DOHH2 (cell line): ENCODE measurements at regions not wholly inside any gene's neighbourhood (a gene's known extent, or its start where the extent isn't known, plus 50 kb on each side); places are given as distances from the start of the nearest gene placed in this dataset.

Source experiments
- H3F3A ChIP-seq: fragments of 200-600 bp; sonication (generic), shearing (Covaris generic); 2 replicates; pipeline ENCODE4 v1.6.0; 2016; ENCODE audit warnings: antibody characterized with exemption, mild to moderate bottlenecking; ENCODE audit not compliant: control insufficient read depth, insufficient read depth
- H3K27ac ChIP-seq: fragments of 200-600 bp; sonication (generic); 2 replicates; pipeline ENCODE4 v1.5.1; 2014; ENCODE audit warnings: low read depth, mild to moderate bottlenecking, low read length, moderate library complexity
- H3K27me3 ChIP-seq: fragments of 200-600 bp; sonication (generic); 2 replicates; pipeline ENCODE4 v1.6.1; 2014; ENCODE audit warnings: mild to moderate bottlenecking, low read length, mixed read lengths; ENCODE audit not compliant: control insufficient read depth
- H3K36me3 ChIP-seq: fragments of 200-600 bp; sonication (generic); 2 replicates; pipeline ENCODE4 v1.6.1; 2014; ENCODE audit warnings: mild to moderate bottlenecking, low read length, moderate library complexity, mixed read lengths; ENCODE audit not compliant: control insufficient read depth
- H3K4me1 ChIP-seq: fragments of 200-600 bp; sonication (generic); 2 replicates; pipeline ENCODE4 v1.6.1; 2014; ENCODE audit warnings: mild to moderate bottlenecking, low read length, mixed read lengths; ENCODE audit not compliant: control insufficient read depth
- H3K4me2 ChIP-seq: fragments of 200-600 bp; sonication (generic); 2 replicates; pipeline ENCODE4 v1.6.0; 2014; ENCODE audit warnings: mild to moderate bottlenecking, low read length, moderate library complexity
- H3K4me3 ChIP-seq: fragments of 200-600 bp; sonication (generic); 2 replicates; pipeline ENCODE4 v1.5.1; 2014; ENCODE audit warnings: mild to moderate bottlenecking, low read length, mixed read lengths
- H3K79me2 ChIP-seq: fragments of 200-600 bp; sonication (generic); 2 replicates; pipeline ENCODE4 v1.6.1; 2014; ENCODE audit warnings: mild to moderate bottlenecking, low read length, mixed read lengths; ENCODE audit not compliant: control insufficient read depth
- H3K9me2 ChIP-seq: fragments of 200-600 bp; sonication (generic); replicated peaks from 2 replicates; pipeline ENCODE4 v1.6.1; 2014; ENCODE audit warnings: mild to moderate bottlenecking, low read length, mixed read lengths; ENCODE audit not compliant: control insufficient read depth
- H3K9me3 ChIP-seq: fragments of 200-600 bp; sonication (generic); 2 replicates; pipeline ENCODE4 v1.6.1; 2014; ENCODE audit warnings: antibody characterized with exemption, low read length, mixed read lengths; ENCODE audit not compliant: control insufficient read depth, insufficient read depth
- H4K20me1 ChIP-seq: fragments of 200-600 bp; sonication (generic); 2 replicates; pipeline ENCODE4 v1.6.0; 2014; ENCODE audit warnings: low read depth, mild to moderate bottlenecking, antibody characterized with exemption, low read length, moderate library complexity; ENCODE audit not compliant: control insufficient read depth, insufficient read depth
- EZH2phosphoT487 ChIP-seq: fragments of 200-600 bp; sonication (generic); IDR thresholded peaks from 2 replicates; pipeline ENCODE4 v1.6.1; 2017; ENCODE audit warnings: borderline replicate concordance, mild to moderate bottlenecking, antibody characterized with exemption, low read length, moderate library complexity, mixed read lengths
- TF ChIP-seq, protein P1 (sequence below): fragments of 200-600 bp; sonication (generic); IDR thresholded peaks from one replicate; pipeline ENCODE4 v1.5.1; 2014; ENCODE audit warnings: antibody characterized with exemption, mild to moderate bottlenecking, low read depth, low read length; ENCODE audit not compliant: poor library complexity, severe bottlenecking

DNA sequence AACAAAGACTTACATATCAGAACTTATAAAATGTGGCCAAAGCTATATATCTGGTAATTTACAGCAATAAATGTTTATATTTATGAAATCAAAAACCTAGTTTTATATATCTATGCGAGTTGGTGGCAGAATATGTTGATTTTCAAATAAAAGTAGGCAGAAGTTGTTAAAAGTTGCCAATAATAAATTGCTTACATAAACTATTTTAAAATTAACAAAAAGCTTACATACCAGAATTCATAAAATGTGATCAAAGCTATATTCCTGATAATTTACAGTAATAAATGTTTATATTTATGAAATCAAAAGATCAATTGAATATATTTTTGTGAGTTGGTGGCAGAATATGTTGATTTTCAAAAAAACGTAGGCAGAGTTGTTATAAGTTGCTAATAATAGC is 451.8 kb upstream of the KHDRBS2 start:
- Histone ChIP-seq H3F3A (no peaks in the 10 kb centered on the region), H3K27ac (no peak overlapping the region), H4K20me1 (no peaks in the 10 kb centered on the region), H3K27me3 (no peaks in the 10 kb centered on the region), H3K4me1 (no peaks in the 10 kb centered on the region), H3K79me2 (no peaks in the 10 kb centered on the region), H3K4me3 (no peak overlapping the region), H3K9me3 (no peaks in the 10 kb centered on the region), H3K9me2 (no peaks in the 10 kb centered on the region), H3K36me3 (no peaks in the 10 kb centered on the region), H3K4me2 (no peak overlapping the region)
- TF ChIP-seq, protein P1, sequence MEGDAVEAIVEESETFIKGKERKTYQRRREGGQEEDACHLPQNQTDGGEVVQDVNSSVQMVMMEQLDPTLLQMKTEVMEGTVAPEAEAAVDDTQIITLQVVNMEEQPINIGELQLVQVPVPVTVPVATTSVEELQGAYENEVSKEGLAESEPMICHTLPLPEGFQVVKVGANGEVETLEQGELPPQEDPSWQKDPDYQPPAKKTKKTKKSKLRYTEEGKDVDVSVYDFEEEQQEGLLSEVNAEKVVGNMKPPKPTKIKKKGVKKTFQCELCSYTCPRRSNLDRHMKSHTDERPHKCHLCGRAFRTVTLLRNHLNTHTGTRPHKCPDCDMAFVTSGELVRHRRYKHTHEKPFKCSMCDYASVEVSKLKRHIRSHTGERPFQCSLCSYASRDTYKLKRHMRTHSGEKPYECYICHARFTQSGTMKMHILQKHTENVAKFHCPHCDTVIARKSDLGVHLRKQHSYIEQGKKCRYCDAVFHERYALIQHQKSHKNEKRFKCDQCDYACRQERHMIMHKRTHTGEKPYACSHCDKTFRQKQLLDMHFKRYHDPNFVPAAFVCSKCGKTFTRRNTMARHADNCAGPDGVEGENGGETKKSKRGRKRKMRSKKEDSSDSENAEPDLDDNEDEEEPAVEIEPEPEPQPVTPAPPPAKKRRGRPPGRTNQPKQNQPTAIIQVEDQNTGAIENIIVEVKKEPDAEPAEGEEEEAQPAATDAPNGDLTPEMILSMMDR = no peak
- no peak for TF ChIP-seq EZH2phosphoT487

DNA sequence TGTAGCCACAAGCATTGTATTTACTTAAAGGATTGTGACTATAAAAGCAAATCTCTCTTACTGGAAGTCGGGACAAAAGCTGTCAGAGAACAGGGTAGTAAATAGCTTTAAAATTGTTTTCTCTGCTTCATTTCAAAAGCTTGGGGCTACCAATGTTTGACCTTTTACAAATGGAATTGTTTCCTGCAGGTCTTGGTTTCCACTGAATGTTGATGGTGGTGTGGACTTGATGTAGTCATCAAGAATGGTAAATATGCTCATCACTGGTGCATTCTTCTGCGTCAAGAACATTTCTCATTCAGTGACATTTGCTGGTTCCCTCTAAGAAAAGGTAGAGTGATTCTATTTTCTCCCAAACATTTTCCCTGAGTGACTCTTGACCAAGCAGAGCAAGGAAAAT is 435.4 kb upstream of the KHDRBS2 start:
- no peaks in the 10 kb centered on the region for H3K4me1 ChIP-seq
- H3K4me3 ChIP-seq = no peak overlapping the region
- no peak for TF ChIP-seq EZH2phosphoT487
- TF ChIP-seq, protein P1 = no peak
- H3K27ac ChIP-seq = no peak overlapping the region
- no peaks in the 10 kb centered on the region for H3K36me3 ChIP-seq
- no peaks in the 10 kb centered on the region for H3K9me3 ChIP-seq
- H3K79me2 ChIP-seq = no peaks in the 10 kb centered on the region
- H3F3A ChIP-seq = no peaks in the 10 kb centered on the region
- H3K27me3 ChIP-seq = no peaks in the 10 kb centered on the region
- H3K9me2 ChIP-seq = no peaks in the 10 kb centered on the region
- no peak overlapping the region for H3K4me2 ChIP-seq
- H4K20me1 ChIP-seq = no peaks in the 10 kb centered on the region

DNA sequence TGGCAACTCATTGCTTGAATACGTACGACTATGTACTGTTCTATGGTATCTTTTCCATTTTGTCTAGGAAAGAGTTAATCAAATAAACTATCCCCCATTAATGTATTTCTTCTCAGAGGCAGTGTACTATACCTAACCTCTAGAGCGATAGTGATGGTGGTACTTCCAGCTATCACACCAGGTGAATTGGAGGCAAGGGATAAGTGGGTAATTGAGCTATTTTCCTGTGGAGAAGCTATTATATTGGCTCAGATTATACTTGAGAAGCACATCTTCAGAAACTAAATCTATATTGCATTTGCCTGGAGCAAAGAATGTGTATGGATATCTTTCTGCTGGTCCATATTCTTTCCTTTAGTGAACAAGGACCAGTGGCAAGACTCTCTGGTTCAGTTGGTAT is 430.7 kb upstream of the KHDRBS2 start:
- Histone ChIP-seq H3K36me3 (no peaks in the 10 kb centered on the region), H3K9me3 (no peaks in the 10 kb centered on the region; the same call in 1 of the 2 replicates), H3K4me2 (no peak overlapping the region), H3K9me2 (no peaks in the 10 kb centered on the region), H3K79me2 (no peaks in the 10 kb centered on the region), H3K27me3 (no peaks in the 10 kb centered on the region), H3K4me3 (no peak overlapping the region), H3K4me1 (no peaks in the 10 kb centered on the region), H4K20me1 (no peaks in the 10 kb centered on the region), H3K27ac (no peak overlapping the region), H3F3A (no peaks in the 10 kb centered on the region)
- TF ChIP-seq EZH2phosphoT487 = no peak

DNA sequence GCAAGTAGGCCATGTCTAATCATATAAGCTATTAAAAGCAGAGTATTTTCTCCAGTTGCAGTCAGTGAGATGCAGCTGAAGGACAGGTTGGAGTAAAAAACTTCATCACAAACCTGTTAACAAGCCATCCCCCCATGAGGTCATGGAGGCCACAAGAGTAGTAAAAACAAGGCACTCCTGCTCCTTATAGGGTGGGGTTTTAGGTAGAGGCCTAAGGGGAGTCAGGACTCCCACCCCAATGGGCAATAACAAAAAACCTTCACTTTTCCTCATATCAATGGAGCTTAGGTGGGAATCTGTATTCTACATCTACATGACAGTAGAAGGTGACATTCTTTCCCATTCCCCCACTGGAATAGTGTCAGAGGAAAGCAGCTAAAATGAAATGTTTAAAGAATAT is 428.1 kb upstream of the KHDRBS2 start:
- TF ChIP-seq EZH2phosphoT487 = no peak
- TF ChIP-seq, protein P1 = no peak
- H3F3A ChIP-seq = no peaks in the 10 kb centered on the region
- no peaks in the 10 kb centered on the region; the same call in 1 of the 2 replicates for H3K9me3 ChIP-seq
- no peaks in the 10 kb centered on the region for H3K36me3 ChIP-seq
- H3K4me1 ChIP-seq = no peaks in the 10 kb centered on the region
- H3K9me2 ChIP-seq = no peaks in the 10 kb centered on the region
- H3K4me3 ChIP-seq = no peak overlapping the region
- H3K27me3 ChIP-seq = no peaks in the 10 kb centered on the region
- no peaks in the 10 kb centered on the region for H3K79me2 ChIP-seq
- H3K4me2 ChIP-seq = no peak overlapping the region
- H4K20me1 ChIP-seq = no peaks in the 10 kb centered on the region
- no peak overlapping the region for H3K27ac ChIP-seq
